Spinal cord (tissue), 9 donors: ENCODE measurements at regions not wholly inside any gene's neighbourhood (a gene's known extent, or its start where the extent isn't known, plus 50 kb on each side); places are given as distances from the start of the nearest gene placed in this dataset.
A peak's percentile ranks its signal among the peaks of the same experiment; 100 is the strongest.

Experiments used
- DNase-seq, 6 donors: peaks; one replicate each; pipeline versions ENCODE4 v3.0.0 to v3.0.0-alpha.2; 2013 to 2015; ENCODE audit warnings: low spot score in 6 of 6, low read depth in 4 of 6
- H3K27ac ChIP-seq: one replicate; pipeline ENCODE4 v1.5.1; 2013; ENCODE audit warnings: low read depth, low read length, control low read depth
- H3K27me3 ChIP-seq: one replicate; pipeline ENCODE4 v1.6.1; 2013; ENCODE audit warnings: low read length; ENCODE audit not compliant: control insufficient read depth, insufficient read depth
- H3K36me3 ChIP-seq: one replicate; pipeline ENCODE4 v1.6.1; 2013; ENCODE audit warnings: low read length; ENCODE audit not compliant: control insufficient read depth, insufficient read depth
- H3K4me1 ChIP-seq: one replicate; pipeline ENCODE4 v1.6.1; 2013; ENCODE audit warnings: low read length; ENCODE audit not compliant: control insufficient read depth, insufficient read depth
- H3K4me3 ChIP-seq: one replicate; pipeline ENCODE4 v1.5.1; 2013; ENCODE audit warnings: low read depth, low read length, control low read depth
- H3K9me3 ChIP-seq: one replicate; pipeline ENCODE4 v1.6.1; 2013; ENCODE audit warnings: low read length; ENCODE audit not compliant: control insufficient read depth, insufficient read depth
- WGBS: methylation state at CpG from one replicate; pipeline ENCODE4 v1.1.5; 2013; ENCODE audit warnings: missing lambda C conversion rate; ENCODE audit not compliant: insufficient coverage; 5-methylcytosine and 5-hydroxymethylcytosine counted together
- donor health status: healthy.

GRCh38 chr17:56672195-56672594 lies 78.7 kb downstream of the NOG start:
- no peaks in the 10 kb centered on the region for H3K27me3 ChIP-seq

GRCh38 chr17:56674401-56674925 lies 81.0 kb downstream of the NOG start:
- no CpG with 5 or more reads among the region's 1 CpG for WGBS
- Histone ChIP-seq H3K4me3 (no peak overlapping the region), H3K36me3 (no peaks in the 10 kb centered on the region), H3K9me3 (no peaks in the 10 kb centered on the region), H3K27ac (no peak overlapping the region), H3K4me1 (peaks cover 10% of the 10 kb centered on the region), H3K27me3 (peaks cover 7% of the 10 kb centered on the region)
- no peak for DNase-seq

More at GRCh38 chr17:56672195-56672594, 78.7 kb downstream of the NOG start:
- H3K9me3 ChIP-seq = no peaks in the 10 kb centered on the region
- H3K36me3 ChIP-seq = no peaks in the 10 kb centered on the region
- DNase-seq = no peak
- H3K27ac ChIP-seq = no peak overlapping the region
- WGBS = 95% methylated on average over 8 of the region's 8 CpGs
- H3K4me1 ChIP-seq = no peaks in the 10 kb centered on the region
- no peak overlapping the region for H3K4me3 ChIP-seq

GRCh38 chr17:56675876-56676660 lies 82.6 kb downstream of the NOG start:
- no peak for DNase-seq
- H3K27ac ChIP-seq = no peak overlapping the region
- H3K27me3 ChIP-seq = peaks cover 8% of the 10 kb centered on the region
- H3K9me3 ChIP-seq = no peaks in the 10 kb centered on the region
- no CpG with 5 or more reads among the region's 1 CpG for WGBS
- no peaks in the 10 kb centered on the region for H3K36me3 ChIP-seq
- H3K4me3 ChIP-seq = no peak overlapping the region
- H3K4me1 ChIP-seq = peaks cover 10% of the 10 kb centered on the region

- no peak overlapping the region for H3K4me3 ChIP-seq
- H3K36me3 ChIP-seq = no peaks in the 10 kb centered on the region
- H3K27ac ChIP-seq = no peak overlapping the region
- WGBS = no CpG with 5 or more reads among the region's 1 CpG
- no peaks in the 10 kb centered on the region for H3K9me3 ChIP-seq
- no peak for DNase-seq
- H3K27me3 ChIP-seq = peaks cover 12% of the 10 kb centered on the region
- peaks cover 10% of the 10 kb centered on the region for H3K4me1 ChIP-seq
Observed at GRCh38 chr17:56676810-56677209, 83.3 kb downstream of the NOG start.

- Histone ChIP-seq H3K27me3 (peaks cover 12% of the 10 kb centered on the region), H3K27ac (no peak overlapping the region), H3K4me3 (peak overlapping the region; percentile 38), H3K4me1 (peaks cover 10% of the 10 kb centered on the region), H3K9me3 (no peaks in the 10 kb centered on the region), H3K36me3 (no peaks in the 10 kb centered on the region)
- DNase-seq = peak in 3 of 6 donors; percentile 17 to 69 (median 68)
- 8% methylated on average over 30 of the region's 37 CpGs for WGBS
Observed at GRCh38 chr17:56678249-56679114, 85.0 kb downstream of the NOG start.

- Histone ChIP-seq H3K9me3 (no peaks in the 10 kb centered on the region), H3K27me3 (peaks cover 12% of the 10 kb centered on the region), H3K4me3 (peak overlapping the region; percentile 38), H3K36me3 (no peaks in the 10 kb centered on the region), H3K27ac (no peak overlapping the region), H3K4me1 (peaks cover 10% of the 10 kb centered on the region)
- 17% methylated on average over 6 of the region's 12 CpGs for WGBS
- DNase-seq = peak; percentile 50 to 91 (median 62)
Observed at GRCh38 chr17:56679115-56679776, 85.7 kb downstream of the NOG start.

GRCh38 chr17:56679777-56680422 lies 86.4 kb downstream of the NOG start:
- WGBS = 68% methylated on average over 3 of the region's 6 CpGs
- Histone ChIP-seq H3K27me3 (peaks cover 12% of the 10 kb centered on the region), H3K9me3 (no peaks in the 10 kb centered on the region), H3K36me3 (no peaks in the 10 kb centered on the region), H3K4me3 (no peak overlapping the region), H3K4me1 (peaks cover 10% of the 10 kb centered on the region), H3K27ac (no peak overlapping the region)
- DNase-seq = no peak

- WGBS = 77% methylated on average over 3 of the region's 3 CpGs
- H3K4me1 ChIP-seq = peaks cover 10% of the 10 kb centered on the region
- H3K27me3 ChIP-seq = peaks cover 12% of the 10 kb centered on the region
Observed at GRCh38 chr17:56680676-56681075, 87.2 kb downstream of the NOG start.

More at GRCh38 chr17:56680676-56681075, 87.2 kb downstream of the NOG start:
- no peak for DNase-seq
- H3K36me3 ChIP-seq = no peaks in the 10 kb centered on the region
- H3K9me3 ChIP-seq = no peaks in the 10 kb centered on the region
- no peak overlapping the region for H3K27ac ChIP-seq
- no peak overlapping the region for H3K4me3 ChIP-seq
